ENCODE measurements at regions not wholly inside any gene's neighbourhood (a gene's known extent, or its start where the extent isn't known, plus 50 kb on each side); places are given as distances from the start of the nearest gene placed in this dataset.

- no peaks in the 10 kb centered on the region for H3K27me3 ChIP-seq (ENCODE audit: insufficient read depth, low read length)
- H3K27ac Mint-ChIP-seq (ENCODE audit: unreplicated experiment) = no peak overlapping the region
Measured at GRCh38 chr1:87783315-87783714, 454.6 kb downstream of the LMO4 start.

GRCh38 chr1:87785386-87785785, 456.7 kb downstream of the LMO4 start:
- H3K9ac ChIP-seq (ENCODE audit: low read length) = no peak overlapping the region
- H3K27ac ChIP-seq (ENCODE audit: low read depth, low read length) = no peak overlapping the region
- no peaks in the 10 kb centered on the region for H3K9me3 ChIP-seq (ENCODE audit: insufficient read depth, low read depth, low read length)
- H3K27ac Mint-ChIP-seq (ENCODE audit: unreplicated experiment) = no peak overlapping the region
- H3K27me3 Mint-ChIP-seq (ENCODE audit: low read depth, unreplicated experiment) = peaks cover 1% of the 10 kb centered on the region
- peak; percentile 23 for FAIRE-seq
- no peaks in the 10 kb centered on the region for H3K36me3 Mint-ChIP-seq (ENCODE audit: low read depth, unreplicated experiment)
- no peak overlapping the region for H3K4me3 ChIP-seq (ENCODE audit: insufficient read depth, low read depth, low read length)
- H3K79me2 ChIP-seq (ENCODE audit: insufficient read depth, low read length) = no peaks in the 10 kb centered on the region
- no peak overlapping the region for H2AFZ ChIP-seq (ENCODE audit: low read depth, low read length)
- H3K36me3 ChIP-seq (ENCODE audit: insufficient read depth, low read length) = no peaks in the 10 kb centered on the region
- no peaks in the 10 kb centered on the region for H3K4me1 ChIP-seq (ENCODE audit: insufficient read depth, low read length)
- peaks cover 5% of the 10 kb centered on the region for H3K4me1 Mint-ChIP-seq (ENCODE audit: low read depth, unreplicated experiment)
- H3K27me3 ChIP-seq (ENCODE audit: insufficient read depth, low read length) = no peaks in the 10 kb centered on the region
- H3K4me3 Mint-ChIP-seq (ENCODE audit: unreplicated experiment) = no peak overlapping the region
- TF ChIP-seq CTCF (IDR thresholded peaks at IDR 0.05; ENCODE audit: insufficient read depth, low read depth, low read length) = no peak
- no peak for TF ChIP-seq EZH2 (IDR thresholded peaks at IDR 0.05; ENCODE audit: insufficient read depth, low read length)
- H4K20me1 ChIP-seq (ENCODE audit: insufficient read depth, low read length) = no peaks in the 10 kb centered on the region
- H3K9me3 Mint-ChIP-seq (ENCODE audit: unreplicated experiment) = no peaks in the 10 kb centered on the region
- no peak overlapping the region for H3K4me2 ChIP-seq (ENCODE audit: low read length)
- DNase-seq (ENCODE audit: low read depth) = no peak

More at GRCh38 chr1:87783315-87783714, 454.6 kb downstream of the LMO4 start:
- no peak overlapping the region for H3K4me3 Mint-ChIP-seq (ENCODE audit: unreplicated experiment)
- no peaks in the 10 kb centered on the region for H3K36me3 Mint-ChIP-seq (ENCODE audit: low read depth, unreplicated experiment)
- no peaks in the 10 kb centered on the region for H3K9me3 ChIP-seq (ENCODE audit: insufficient read depth, low read depth, low read length)
- DNase-seq (ENCODE audit: low read depth) = no peak
- H3K9me3 Mint-ChIP-seq (ENCODE audit: unreplicated experiment) = no peaks in the 10 kb centered on the region
- TF ChIP-seq EZH2 (IDR thresholded peaks at IDR 0.05; ENCODE audit: insufficient read depth, low read length) (no peak), CTCF (IDR thresholded peaks at IDR 0.05; ENCODE audit: insufficient read depth, low read depth, low read length) (no peak)
- no peaks in the 10 kb centered on the region for H3K79me2 ChIP-seq (ENCODE audit: insufficient read depth, low read length)
- no peak overlapping the region for H3K4me2 ChIP-seq (ENCODE audit: low read length)
- H3K36me3 ChIP-seq (ENCODE audit: insufficient read depth, low read length) = no peaks in the 10 kb centered on the region
- H3K4me1 ChIP-seq (ENCODE audit: insufficient read depth, low read length) = no peaks in the 10 kb centered on the region
- no peak overlapping the region for H3K4me3 ChIP-seq (ENCODE audit: insufficient read depth, low read depth, low read length)
- no peaks in the 10 kb centered on the region for H4K20me1 ChIP-seq (ENCODE audit: insufficient read depth, low read length)
- H3K4me1 Mint-ChIP-seq (ENCODE audit: low read depth, unreplicated experiment) = peaks cover 7% of the 10 kb centered on the region
- no peak overlapping the region for H3K9ac ChIP-seq (ENCODE audit: low read length)
- FAIRE-seq = no peak
- no peak overlapping the region for H3K27ac ChIP-seq (ENCODE audit: low read depth, low read length)
- H3K27me3 Mint-ChIP-seq (ENCODE audit: low read depth, unreplicated experiment) = peaks cover 1% of the 10 kb centered on the region
- no peak overlapping the region for H2AFZ ChIP-seq (ENCODE audit: low read depth, low read length)

- no peak for TF ChIP-seq EZH2 (IDR thresholded peaks at IDR 0.05; ENCODE audit: insufficient read depth, low read length)
- TF ChIP-seq CTCF (IDR thresholded peaks at IDR 0.05; ENCODE audit: insufficient read depth, low read depth, low read length) = no peak
- Mint-ChIP-seq H3K27me3 (ENCODE audit: low read depth, unreplicated experiment) (peaks cover 1% of the 10 kb centered on the region), H3K9me3 (ENCODE audit: unreplicated experiment) (no peaks in the 10 kb centered on the region), H3K36me3 (ENCODE audit: low read depth, unreplicated experiment) (no peaks in the 10 kb centered on the region), H3K4me3 (ENCODE audit: unreplicated experiment) (no peak overlapping the region), H3K4me1 (ENCODE audit: low read depth, unreplicated experiment) (peaks cover 5% of the 10 kb centered on the region), H3K27ac (ENCODE audit: unreplicated experiment) (no peak overlapping the region)
- Histone ChIP-seq H3K79me2 (ENCODE audit: insufficient read depth, low read length) (no peaks in the 10 kb centered on the region), H3K9ac (ENCODE audit: low read length) (no peak overlapping the region), H3K4me3 (ENCODE audit: insufficient read depth, low read depth, low read length) (no peak overlapping the region), H3K9me3 (ENCODE audit: insufficient read depth, low read depth, low read length) (no peaks in the 10 kb centered on the region), H4K20me1 (ENCODE audit: insufficient read depth, low read length) (no peaks in the 10 kb centered on the region), H2AFZ (ENCODE audit: low read depth, low read length) (no peak overlapping the region), H3K27me3 (ENCODE audit: insufficient read depth, low read length) (no peaks in the 10 kb centered on the region), H3K4me2 (ENCODE audit: low read length) (no peak overlapping the region), H3K36me3 (ENCODE audit: insufficient read depth, low read length) (no peaks in the 10 kb centered on the region), H3K27ac (ENCODE audit: low read depth, low read length) (no peak overlapping the region), H3K4me1 (ENCODE audit: insufficient read depth, low read length) (no peaks in the 10 kb centered on the region)
- FAIRE-seq (no peak), DNase-seq (ENCODE audit: low read depth) (no peak)
Measured at GRCh38 chr1:87786229-87786628, 457.5 kb downstream of the LMO4 start.
